Fibroblast of lung (primary cell): ENCODE measurements at regions not wholly inside any gene's neighbourhood (a gene's known extent, or its start where the extent isn't known, plus 50 kb on each side); places are given as distances from the start of the nearest gene placed in this dataset.

Experiments
- CTCF ChIP-seq, 2 donors: IDR thresholded peaks in 1 of 2; conservative IDR thresholded peaks in 1 of 2; 1 replicate in 1 of 2; 2 replicates in 1 of 2; pipeline ENCODE4 v1.5.1; 2011 to 2012; ENCODE audit warnings: low read length in 2 of 2, control low read depth in 1 of 2, inconsistent platforms in 1 of 2, low read depth in 1 of 2, mild to moderate bottlenecking in 1 of 2
- EZH2 ChIP-seq: IDR thresholded peaks from 2 replicates; pipeline ENCODE4 v1.5.1; 2012; ENCODE audit warnings: low read length, control low read depth, mild to moderate bottlenecking; ENCODE audit errors: missing control alignments

- TF ChIP-seq EZH2 = no peak
- TF ChIP-seq CTCF (conservative IDR thresholded peaks at IDR 0.05 in 1 of 2, IDR thresholded peaks at IDR 0.05 in 1 of 2; ENCODE audit: low read depth in 1 of 2, low read length in 2 of 2) = no peak
Observed at GRCh38 chr6:81614292-81614691, 138.2 kb downstream of the TENT5A start.
